Panc1 (cell line): ENCODE measurements at regions not wholly inside any gene's neighbourhood (a gene's known extent, or its start where the extent isn't known, plus 50 kb on each side); places are given as distances from the start of the nearest gene placed in this dataset.
"Not testable (repeated sequence)": the region's sequence is repeated elsewhere in the genome, so short reads cannot be mapped to it uniquely, and the experiment has no call there.

Experiments
- ATAC-seq: fragments of 200-7000 bp; cut with Tn5 transposase; 2 replicates; pipeline ENCODE4 v1.9.1; 2020; ENCODE audit warnings: mild to moderate bottlenecking, moderate library complexity
- BruUV-seq: library from RNA; stranded (reverse); fragments of 400-500 nt; replicated peaks from 2 replicates; lab custom pipeline; 2021; lab: Mats Ljungman, UMichigan
- CTCF ChIA-PET: fragments of 300-600 bp; sonication (Branson Sonifier 250); formaldehyde crosslinking; loops from one replicate; lab custom pipeline; 2022; ENCODE audit warnings: antibody characterized with exemption; lab: Charles Lee
- POLR2A ChIA-PET: fragments of 300-600 bp; sonication (Branson Sonifier 250); formaldehyde crosslinking; loops from one replicate; lab custom pipeline; 2022; ENCODE audit warnings: antibody characterized with exemption; lab: Charles Lee
- DNase-seq: peaks from one replicate; pipeline ENCODE4 v3.0.0-alpha.2; 2010; ENCODE audit warnings: low read depth, low spot score
- H3K27ac ChIP-seq: 2 replicates; pipeline ENCODE4 v1.5.1; 2011; ENCODE audit warnings: mild to moderate bottlenecking, low read length, inconsistent platforms
- H3K27me3 ChIP-seq: fragments of 200-500 bp; sonication (Bioruptor generic); 2 replicates; pipeline ENCODE4 v1.6.0; 2014; ENCODE audit warnings: low read length, inconsistent platforms; ENCODE audit not compliant: control insufficient read depth, insufficient read depth
- H3K36me3 ChIP-seq: fragments of 200-500 bp; sonication (Bioruptor generic); 2 replicates; pipeline ENCODE4 v1.5.1; 2014; ENCODE audit warnings: inconsistent platforms, mild to moderate bottlenecking, low read length, moderate library complexity; ENCODE audit not compliant: control insufficient read depth, insufficient read depth
- H3K4me1 ChIP-seq: 2 replicates; pipeline ENCODE4 v1.5.1; 2011; ENCODE audit warnings: inconsistent platforms, mild to moderate bottlenecking, low read length, moderate library complexity; ENCODE audit not compliant: control insufficient read depth, insufficient read depth
- H3K4me3 ChIP-seq, 2 experiments: 2 replicates each; pipeline ENCODE4 v1.5.1; 2011 to 2012; ENCODE audit warnings: low read depth in 2 of 2, low read length in 2 of 2, mild to moderate bottlenecking in 2 of 2, inconsistent platforms in 1 of 2, moderate library complexity in 1 of 2
- H3K9me3 ChIP-seq: fragments of 200-500 bp; sonication (Bioruptor generic); 2 replicates; pipeline ENCODE4 v1.5.1; 2014; ENCODE audit warnings: low read depth, mild to moderate bottlenecking, inconsistent platforms, low read length, moderate library complexity; ENCODE audit not compliant: control insufficient read depth, insufficient read depth
- CTCF ChIP-seq: fragments of 450-650 bp; IDR thresholded peaks from 2 replicates; pipeline ENCODE4 v1.5.1; 2017; ENCODE audit warnings: mild to moderate bottlenecking
- POLR2AphosphoS5 ChIP-seq: IDR thresholded peaks from 2 replicates; pipeline ENCODE4 v1.6.1; 2012; ENCODE audit warnings: mild to moderate bottlenecking, low read depth, low read length, moderate library complexity
- REST ChIP-seq, 2 experiments: IDR thresholded peaks; 2 replicates each; pipeline ENCODE4 v1.6.1; 2011 to 2012; ENCODE audit warnings: low read depth in 2 of 2, control low read depth in 1 of 2, low read length in 1 of 2, mild to moderate bottlenecking in 1 of 2, moderate library complexity in 1 of 2; ENCODE audit not compliant: insufficient read depth in 1 of 2
- SIN3A ChIP-seq: IDR thresholded peaks from 2 replicates; pipeline ENCODE4 v1.6.1; 2012; ENCODE audit warnings: low read depth, mild to moderate bottlenecking, low read length, moderate library complexity, borderline replicate concordance; ENCODE audit not compliant: insufficient read depth
- TCF7L2 ChIP-seq: IDR thresholded peaks from 2 replicates; pipeline ENCODE4 v1.6.1; 2011; ENCODE audit warnings: mild to moderate bottlenecking, low read depth, low read length, inconsistent platforms
- in situ Hi-C: cut with HindIII; loops from 2 replicates; pipeline ENCODE4 v1.10.0; 2016; ENCODE audit warnings: low sequenced_read_pairs, low pct_unique_long_range_greater_than_20kb
- intact Hi-C: fragments of 100-400 bp; cut with micrococcal nuclease; formaldehyde crosslinking; loops from one replicate; pipeline ENCODE4 v1.10.0; 2022; ENCODE audit not compliant: unreplicated experiment

GRCh38 chr16:52301026-52301425 lies 245.9 kb downstream of the TOX3 start:
- POLR2A ChIA-PET = no interaction called here
- Histone ChIP-seq H3K9me3 (no peaks in the 10 kb centered on the region), H3K4me1 (no peaks in the 10 kb centered on the region), H3K27me3 (no peaks in the 10 kb centered on the region), H3K4me3 (no peak overlapping the region), H3K36me3 (no peaks in the 10 kb centered on the region), H3K27ac (no peak overlapping the region)
- no peak for TF ChIP-seq TCF7L2
- no peak for TF ChIP-seq SIN3A
- no peak for TF ChIP-seq REST (IDR thresholded peaks at IDR 0.05; ENCODE audit: insufficient read depth in 1 of 2, low read depth in 2 of 2, low read length in 1 of 2)
- no peak for TF ChIP-seq CTCF
- TF ChIP-seq POLR2AphosphoS5 = no peak
- BruUV-seq = no TSS peak
- CTCF ChIA-PET = no interaction called here
- no peak for ATAC-seq
- in situ Hi-C loops (no loop called here), intact Hi-C loops (no loop called here)
- DNase-seq = no peak

GRCh38 chr16:52298769-52299168 lies 248.2 kb downstream of the TOX3 start:
- no peak for TF ChIP-seq POLR2AphosphoS5
- no peak for TF ChIP-seq SIN3A
- TF ChIP-seq TCF7L2 = no peak
- TF ChIP-seq REST (IDR thresholded peaks at IDR 0.05; ENCODE audit: insufficient read depth in 1 of 2, low read depth in 2 of 2, low read length in 1 of 2) = no peak
- TF ChIP-seq CTCF = no peak

GRCh38 chr16:52296706-52297315 lies 250.1 kb downstream of the TOX3 start:
- POLR2A ChIA-PET, DNase-seq, H3K9me3 ChIP-seq, CTCF ChIA-PET, H3K4me1 ChIP-seq, ATAC-seq, H3K4me3 ChIP-seq, BruUV-seq, H3K27me3 ChIP-seq, in situ Hi-C loops, H3K36me3 ChIP-seq, H3K27ac ChIP-seq, intact Hi-C loops: not testable (repeated sequence)

More at GRCh38 chr16:52298769-52299168, 248.2 kb downstream of the TOX3 start:
- Histone ChIP-seq H3K4me1 (no peaks in the 10 kb centered on the region), H3K4me3 (no peak overlapping the region), H3K27ac (no peak overlapping the region), H3K27me3 (no peaks in the 10 kb centered on the region), H3K36me3 (no peaks in the 10 kb centered on the region), H3K9me3 (no peaks in the 10 kb centered on the region)
- ATAC-seq = no peak
- in situ Hi-C loops (no loop called here), intact Hi-C loops (no loop called here)
- ChIA-PET POLR2A (no interaction called here), CTCF (no interaction called here)
- DNase-seq = no peak
- BruUV-seq = no TSS peak
